ENCODE measurements at regions not wholly inside any gene's neighbourhood (a gene's known extent, or its start where the extent isn't known, plus 50 kb on each side); places are given as distances from the start of the nearest gene placed in this dataset.

- Histone ChIP-seq H3K27me3 (ENCODE audit: control insufficient read depth in 2 of 2, insufficient read depth in 2 of 2, low read length in 2 of 2) (no peaks in the 10 kb centered on the region), H4K20me1 (replicated peaks; ENCODE audit: control insufficient read depth, insufficient read depth, low read length) (no peaks in the 10 kb centered on the region), H3K9me1 (ENCODE audit: control insufficient read depth, insufficient read depth, low read length) (no peaks in the 10 kb centered on the region), H3K4me2 (ENCODE audit: insufficient read depth, low read length) (no peak overlapping the region), H3K79me2 (ENCODE audit: control insufficient read depth, insufficient read depth, low read length) (no peaks in the 10 kb centered on the region), H3K4me3 (no peak overlapping the region), H3K9me3 (replicated peaks; ENCODE audit: control insufficient read depth, insufficient read depth, low read depth, low read length) (peaks cover 15% of the 10 kb centered on the region), H3K36me3 (ENCODE audit: control insufficient read depth, insufficient read depth, low read length) (no peaks in the 10 kb centered on the region), H3K9ac (ENCODE audit: insufficient read depth in 1 of 2, low read depth in 2 of 2, low read length in 2 of 2) (no peak overlapping the region), H3K4me1 (replicated peaks in 1 of 2; ENCODE audit: control insufficient read depth in 2 of 2, insufficient read depth in 2 of 2, low read length in 2 of 2) (no peaks in the 10 kb centered on the region), H2AFZ (ENCODE audit: low read depth, low read length) (no peak overlapping the region), H3K27ac (ENCODE audit: extremely low read depth, low read depth, low read length) (no peak overlapping the region)
- 2% methylated on average over 13 of the region's 13 CpGs for WGBS (ENCODE audit: insufficient coverage, low coverage, missing lambda C conversion rate)
- FAIRE-seq, result no peak
- BruUV-seq (replicated peaks), result no TSS peak
- CTCF ChIA-PET (ENCODE audit: low intra/inter-chr PET ratio), result interaction anchor here (0.6 kb wide), 1 partner anchor 1036 kb away, joined by 3 read pairs; no protein-coding TSS in a partner anchor
- in situ Hi-C loops (cut with MboI) (no loop called here), intact Hi-C loops (cut with micrococcal nuclease) (loop anchor here (5.0 kb wide), 3 partner anchors 972 to 1747 kb away; no protein-coding TSS in a partner anchor)
- no peak for ATAC-seq
- POLR2A ChIA-PET, result no interaction called here
- DNase-seq (ENCODE audit: extremely low read depth in 1 of 4, low spot score in 3 of 4), result no peak
- no peak for TF ChIP-seq ZBTB5 (IDR thresholded peaks at IDR 0.05)
- no peak for TF ChIP-seq CHD2 (IDR thresholded peaks at IDR 0.05; ENCODE audit: low read depth, low read length)
- no peak for TF ChIP-seq PML (IDR thresholded peaks at IDR 0.05; ENCODE audit: low read length)
- TF ChIP-seq NR0B1 (IDR thresholded peaks at IDR 0.05; ENCODE audit: partially characterized antibody), result no peak
- TF ChIP-seq ATF2 (CRISPR knock-in tag; IDR thresholded peaks at IDR 0.05), result no peak
- TF ChIP-seq TCFL5 (CRISPR knock-in tag; conservative IDR thresholded peaks at IDR 0.05), result no peak
- no peak for TF ChIP-seq CUX1 (CRISPR knock-in tag; IDR thresholded peaks at IDR 0.05)
- no peak for TF ChIP-seq SUPT5H (IDR thresholded peaks at IDR 0.05)
- TF ChIP-seq CBX2 (IDR thresholded peaks at IDR 0.05; ENCODE audit: insufficient read depth, low read length, poor library complexity, severe bottlenecking), result no peak
- no peak for TF ChIP-seq ZNF175 (CRISPR knock-in tag; IDR thresholded peaks at IDR 0.05; ENCODE audit: low read depth)
- TF ChIP-seq TCF7 (IDR thresholded peaks at IDR 0.05; ENCODE audit: borderline replicate concordance), result no peak
- TF ChIP-seq HNRNPLL (IDR thresholded peaks at IDR 0.05; ENCODE audit: low read depth, low read length, poor library complexity, severe bottlenecking), result no peak
These were observed 379.9 kb downstream of the C6orf118 start for GRCh38 chr6:164929408-164929977.

Data from K562 (cell line).